Smooth muscle cell (in vitro differentiated cells): ENCODE measurements at regions not wholly inside any gene's neighbourhood (a gene's known extent, or its start where the extent isn't known, plus 50 kb on each side); places are given as distances from the start of the nearest gene placed in this dataset.

Experiments used
- DNase-seq: peaks from one replicate; lab custom pipeline; 2025; ENCODE audit not compliant: unreplicated experiment; lab: John Stamatoyannopoulos, UW
- H2AFZ ChIP-seq: fragments of 200-600 bp; sonication (generic); 2 replicates; pipeline ENCODE4 v1.6.0; 2016; ENCODE audit warnings: antibody characterized with exemption, low read depth, mild to moderate bottlenecking
- H3F3A ChIP-seq: fragments of 200-600 bp; sonication (generic); 2 replicates; pipeline ENCODE4 v1.6.0; 2017; ENCODE audit warnings: antibody characterized with exemption, low read depth
- H3K27ac ChIP-seq: fragments of 200-600 bp; sonication (generic); 2 replicates; pipeline ENCODE4 v1.5.1; 2016; ENCODE audit warnings: low read depth, mild to moderate bottlenecking
- H3K27me3 ChIP-seq: fragments of 200-600 bp; sonication (generic); 2 replicates; pipeline ENCODE4 v1.6.1; 2016; ENCODE audit warnings: low read depth, mild to moderate bottlenecking
- H3K36me3 ChIP-seq: fragments of 200-600 bp; sonication (generic); 2 replicates; pipeline ENCODE4 v1.5.1; 2016; ENCODE audit warnings: low read depth
- H3K4me1 ChIP-seq: fragments of 200-600 bp; sonication (generic); 2 replicates; pipeline ENCODE4 v1.5.1; 2016; ENCODE audit warnings: low read depth
- H3K4me2 ChIP-seq: fragments of 200-600 bp; sonication (generic); 2 replicates; pipeline ENCODE4 v1.6.0; 2016; ENCODE audit warnings: mild to moderate bottlenecking
- H3K4me3 ChIP-seq: fragments of 200-600 bp; sonication (generic); 2 replicates; pipeline ENCODE4 v1.5.1; 2016; ENCODE audit warnings: mild to moderate bottlenecking
- H3K79me2 ChIP-seq: fragments of 200-600 bp; sonication (generic); 2 replicates; pipeline ENCODE4 v1.6.0; 2016; ENCODE audit warnings: low read depth, mild to moderate bottlenecking
- H3K9ac ChIP-seq: fragments of 200-600 bp; sonication (generic); 2 replicates; pipeline ENCODE4 v1.6.0; 2016; ENCODE audit warnings: low read depth
- H3K9me3 ChIP-seq: fragments of 200-600 bp; sonication (generic); replicated peaks from 2 replicates; pipeline ENCODE4 v1.5.1; 2016; ENCODE audit warnings: low read depth
- H4K20me1 ChIP-seq: fragments of 200-600 bp; sonication (generic); 2 replicates; pipeline ENCODE4 v1.6.0; 2016; ENCODE audit warnings: low read depth
- WGBS: methylation state at CpG from one replicate; pipeline ENCODE4 v1.1.7; 2016; ENCODE audit warnings: low lambda C conversion rate; 5-methylcytosine and 5-hydroxymethylcytosine counted together
- TF ChIP-seq, protein P1 (sequence below): fragments of 200-600 bp; sonication (generic); IDR thresholded peaks from 2 replicates; pipeline ENCODE4 v1.5.1; 2017; ENCODE audit warnings: borderline replicate concordance, mild to moderate bottlenecking, antibody characterized with exemption; ENCODE audit not compliant: insufficient read depth, poor library complexity, severe bottlenecking

DNA sequence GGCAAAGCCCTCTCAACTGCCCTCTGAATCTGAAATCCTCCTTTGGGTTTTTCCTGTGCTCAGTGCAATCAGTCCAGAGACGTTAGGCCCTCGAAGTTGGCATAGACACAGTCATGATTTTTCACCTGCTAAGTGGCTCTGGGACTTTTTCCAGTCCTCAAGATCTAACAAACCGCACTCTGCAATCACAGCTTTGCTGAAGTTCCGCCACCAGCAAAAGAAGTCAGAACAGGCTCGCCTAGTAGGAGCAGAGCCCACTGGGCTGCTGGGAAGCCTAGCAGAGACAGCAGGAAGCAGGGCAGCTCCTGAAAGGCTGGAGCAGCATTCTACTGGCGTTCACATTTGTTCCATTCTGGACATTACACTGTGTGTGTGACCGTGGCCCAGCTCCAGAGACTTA lies 222.8 kb upstream of the KIF2A start:
- Histone ChIP-seq H3K27ac (no peak overlapping the region), H3F3A (no peaks in the 10 kb centered on the region), H3K27me3 (no peaks in the 10 kb centered on the region), H3K79me2 (no peaks in the 10 kb centered on the region), H2AFZ (no peak overlapping the region), H3K4me2 (peak overlapping the region; percentile 52), H4K20me1 (no peaks in the 10 kb centered on the region), H3K4me1 (no peaks in the 10 kb centered on the region), H3K36me3 (no peaks in the 10 kb centered on the region), H3K4me3 (no peak overlapping the region), H3K9me3 (no peaks in the 10 kb centered on the region), H3K9ac (no peak overlapping the region)
- TF ChIP-seq, protein P1, sequence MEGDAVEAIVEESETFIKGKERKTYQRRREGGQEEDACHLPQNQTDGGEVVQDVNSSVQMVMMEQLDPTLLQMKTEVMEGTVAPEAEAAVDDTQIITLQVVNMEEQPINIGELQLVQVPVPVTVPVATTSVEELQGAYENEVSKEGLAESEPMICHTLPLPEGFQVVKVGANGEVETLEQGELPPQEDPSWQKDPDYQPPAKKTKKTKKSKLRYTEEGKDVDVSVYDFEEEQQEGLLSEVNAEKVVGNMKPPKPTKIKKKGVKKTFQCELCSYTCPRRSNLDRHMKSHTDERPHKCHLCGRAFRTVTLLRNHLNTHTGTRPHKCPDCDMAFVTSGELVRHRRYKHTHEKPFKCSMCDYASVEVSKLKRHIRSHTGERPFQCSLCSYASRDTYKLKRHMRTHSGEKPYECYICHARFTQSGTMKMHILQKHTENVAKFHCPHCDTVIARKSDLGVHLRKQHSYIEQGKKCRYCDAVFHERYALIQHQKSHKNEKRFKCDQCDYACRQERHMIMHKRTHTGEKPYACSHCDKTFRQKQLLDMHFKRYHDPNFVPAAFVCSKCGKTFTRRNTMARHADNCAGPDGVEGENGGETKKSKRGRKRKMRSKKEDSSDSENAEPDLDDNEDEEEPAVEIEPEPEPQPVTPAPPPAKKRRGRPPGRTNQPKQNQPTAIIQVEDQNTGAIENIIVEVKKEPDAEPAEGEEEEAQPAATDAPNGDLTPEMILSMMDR, result no peak
- no peak for DNase-seq
- WGBS, result 92% methylated on average over 7 of the region's 7 CpGs

DNA sequence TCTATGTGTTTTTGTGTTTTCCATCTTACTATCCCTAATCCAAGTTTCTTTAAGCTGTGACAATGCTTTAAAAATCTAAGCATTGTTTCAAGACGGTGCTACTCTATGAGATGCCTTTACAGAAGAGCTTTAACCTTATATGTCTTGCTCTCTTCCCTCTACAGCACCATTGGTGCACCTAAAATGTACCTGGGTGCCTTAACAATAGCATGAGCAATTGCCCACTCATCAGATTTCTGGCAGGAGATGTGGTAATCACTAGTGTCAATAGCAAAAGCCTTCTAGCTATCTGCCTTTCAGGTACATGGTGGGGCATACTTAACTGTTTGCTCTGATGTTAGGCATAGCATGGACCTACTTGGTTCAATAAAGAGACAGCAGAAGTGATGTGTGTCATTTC lies 222.3 kb upstream of the KIF2A start:
- 95% methylated on average over 1 of the region's 1 CpG for WGBS
- no peaks in the 10 kb centered on the region for H3K27me3 ChIP-seq

DNA sequence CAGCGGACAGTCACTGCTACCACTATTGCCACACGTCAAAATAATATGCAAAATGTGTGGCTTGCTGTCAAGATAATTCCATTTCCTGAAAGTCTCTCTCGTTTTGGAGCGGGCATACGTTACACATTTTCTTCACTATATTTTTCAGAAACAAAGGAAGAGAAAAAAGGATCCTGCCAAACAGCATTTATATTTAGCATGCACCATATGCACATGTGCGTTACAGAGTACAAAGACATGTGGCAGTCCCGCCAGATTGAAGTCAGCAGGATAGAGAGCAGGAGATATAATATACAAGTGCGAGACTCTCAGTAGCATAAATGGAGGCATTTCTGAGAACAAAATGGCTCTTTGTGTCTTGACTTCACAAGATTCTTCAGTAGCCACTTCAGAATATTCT lies 221.6 kb upstream of the KIF2A start:
- Histone ChIP-seq H3K27me3 (no peaks in the 10 kb centered on the region), H3K79me2 (no peaks in the 10 kb centered on the region), H3F3A (no peaks in the 10 kb centered on the region), H3K36me3 (no peaks in the 10 kb centered on the region), H3K9ac (no peak overlapping the region), H3K27ac (no peak overlapping the region), H4K20me1 (no peaks in the 10 kb centered on the region), H3K4me1 (no peaks in the 10 kb centered on the region), H3K4me2 (no peak overlapping the region), H3K9me3 (no peaks in the 10 kb centered on the region), H3K4me3 (no peak overlapping the region), H2AFZ (no peak overlapping the region)
- WGBS, result 95% methylated on average over 8 of the region's 8 CpGs
- TF ChIP-seq, protein P1, result no peak
- no peak for DNase-seq

More for the DNA sequence above, 222.3 kb upstream of the KIF2A start:
- Histone ChIP-seq H3K4me2 (no peak overlapping the region), H3K27ac (no peak overlapping the region), H3K79me2 (no peaks in the 10 kb centered on the region), H3K4me3 (no peak overlapping the region), H3F3A (no peaks in the 10 kb centered on the region), H3K9me3 (no peaks in the 10 kb centered on the region), H4K20me1 (no peaks in the 10 kb centered on the region), H3K4me1 (no peaks in the 10 kb centered on the region), H3K36me3 (no peaks in the 10 kb centered on the region), H3K9ac (no peak overlapping the region), H2AFZ (no peak overlapping the region)
- DNase-seq, result no peak
- TF ChIP-seq, protein P1, result no peak

DNA sequence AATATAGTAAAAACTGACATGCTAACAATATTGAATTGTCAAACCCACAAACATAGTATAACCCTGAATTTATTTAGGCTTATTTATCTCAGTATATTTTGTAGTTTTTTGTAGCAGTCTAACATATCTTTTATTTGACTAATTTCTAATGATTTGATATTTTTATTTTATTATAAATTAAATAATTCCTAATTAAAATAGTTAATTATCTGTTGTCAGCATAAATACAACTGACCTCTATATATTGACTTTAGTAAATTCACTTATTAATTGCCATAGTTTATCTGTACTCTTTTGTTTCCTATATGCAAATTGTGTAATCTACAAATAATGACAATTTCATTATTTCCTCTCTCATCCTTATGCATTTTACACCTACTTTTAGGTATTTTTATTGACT lies 215.1 kb upstream of the KIF2A start:
- Histone ChIP-seq H3K79me2 (no peaks in the 10 kb centered on the region), H3K4me1 (no peaks in the 10 kb centered on the region), H3K36me3 (no peaks in the 10 kb centered on the region), H4K20me1 (no peaks in the 10 kb centered on the region), H3K4me2 (no peak overlapping the region), H3F3A (no peaks in the 10 kb centered on the region), H3K9ac (no peak overlapping the region), H3K27ac (no peak overlapping the region), H3K27me3 (no peaks in the 10 kb centered on the region), H2AFZ (no peak overlapping the region), H3K4me3 (no peak overlapping the region), H3K9me3 (no peaks in the 10 kb centered on the region)
- TF ChIP-seq, protein P1, result no peak
- DNase-seq, result no peak
